ENCODE measurements at regions not wholly inside any gene's neighbourhood (a gene's known extent, or its start where the extent isn't known, plus 50 kb on each side); places are given as distances from the start of the nearest gene placed in this dataset.

DNA sequence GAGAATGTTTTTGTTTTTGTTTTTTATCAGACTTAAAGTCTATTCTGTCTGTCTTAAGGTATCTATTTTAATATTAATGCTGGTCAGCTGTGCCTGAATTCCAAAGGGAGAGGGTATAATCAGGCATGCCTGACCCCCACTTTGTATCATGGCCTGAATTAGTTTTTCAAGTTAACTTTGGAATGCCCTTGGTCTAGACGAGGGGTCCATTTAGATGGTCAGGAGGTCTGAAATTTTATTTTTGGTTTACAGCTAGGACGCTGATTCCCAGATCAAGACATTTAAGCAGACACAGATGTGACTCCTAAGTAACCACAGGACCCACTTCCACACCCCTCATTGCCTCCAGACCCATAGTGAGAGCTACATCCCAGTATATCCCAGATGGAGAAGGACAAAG lies 189.5 kb downstream of the ARHGAP12 start:
- H3K4me2 ChIP-seq (ENCODE audit: low read depth, low read length): no peak overlapping the region
- no peaks in the 10 kb centered on the region; the same call in 1 of the 2 replicates for H3K9me3 ChIP-seq (ENCODE audit: control insufficient read depth, insufficient read depth, low read length)
- H3K56ac ChIP-seq (ENCODE audit: extremely low read depth, insufficient read depth, low read length): no peak overlapping the region
- H3K27ac ChIP-seq (ENCODE audit: insufficient read depth, low read length): no peak overlapping the region
- H4K5ac ChIP-seq (ENCODE audit: low read depth, low read length): no peak overlapping the region
- H3K36me3 ChIP-seq (ENCODE audit: control insufficient read depth, insufficient read depth, low read length): no peaks in the 10 kb centered on the region
- in situ Hi-C loops (cut with MboI; ENCODE audit: low sequenced_read_pairs): no loop called here
- intact Hi-C loops (cut with micrococcal nuclease): no loop called here
- H2AK9ac ChIP-seq (replicated peaks; ENCODE audit: low read depth, low read length, poor library complexity): no peak overlapping the region
- no peaks in the 10 kb centered on the region for H3K27me3 ChIP-seq (ENCODE audit: control insufficient read depth, insufficient read depth, low read length)
- H2AK5ac ChIP-seq (ENCODE audit: low read depth, low read length): no peak overlapping the region
- TF ChIP-seq SMC3 (IDR thresholded peaks at IDR 0.05; ENCODE audit: low read depth, low read length) (no peak), CHD1 (IDR thresholded peaks at IDR 0.05; ENCODE audit: low read depth, low read length) (no peak), MXI1 (IDR thresholded peaks at IDR 0.05; ENCODE audit: borderline replicate concordance, low read depth, low read length) (no peak), FOS (IDR thresholded peaks at IDR 0.05; ENCODE audit: low read depth, low read length) (no peak), RCOR1 (IDR thresholded peaks at IDR 0.05; ENCODE audit: insufficient replicate concordance, low read length) (no peak), POLR2A (IDR thresholded peaks at IDR 0.05; ENCODE audit: low read depth, low read length) (no peak), RAD21 (IDR thresholded peaks at IDR 0.05; ENCODE audit: low read length) (no peak), BHLHE40 (IDR thresholded peaks at IDR 0.05; ENCODE audit: low read depth, low read length) (no peak)
- TF ChIP-seq, protein P1, sequence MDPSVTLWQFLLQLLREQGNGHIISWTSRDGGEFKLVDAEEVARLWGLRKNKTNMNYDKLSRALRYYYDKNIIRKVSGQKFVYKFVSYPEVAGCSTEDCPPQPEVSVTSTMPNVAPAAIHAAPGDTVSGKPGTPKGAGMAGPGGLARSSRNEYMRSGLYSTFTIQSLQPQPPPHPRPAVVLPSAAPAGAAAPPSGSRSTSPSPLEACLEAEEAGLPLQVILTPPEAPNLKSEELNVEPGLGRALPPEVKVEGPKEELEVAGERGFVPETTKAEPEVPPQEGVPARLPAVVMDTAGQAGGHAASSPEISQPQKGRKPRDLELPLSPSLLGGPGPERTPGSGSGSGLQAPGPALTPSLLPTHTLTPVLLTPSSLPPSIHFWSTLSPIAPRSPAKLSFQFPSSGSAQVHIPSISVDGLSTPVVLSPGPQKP (IDR thresholded peaks at IDR 0.05; ENCODE audit: borderline replicate concordance, low read depth, low read length): no peak
- TF ChIP-seq, protein P2, sequence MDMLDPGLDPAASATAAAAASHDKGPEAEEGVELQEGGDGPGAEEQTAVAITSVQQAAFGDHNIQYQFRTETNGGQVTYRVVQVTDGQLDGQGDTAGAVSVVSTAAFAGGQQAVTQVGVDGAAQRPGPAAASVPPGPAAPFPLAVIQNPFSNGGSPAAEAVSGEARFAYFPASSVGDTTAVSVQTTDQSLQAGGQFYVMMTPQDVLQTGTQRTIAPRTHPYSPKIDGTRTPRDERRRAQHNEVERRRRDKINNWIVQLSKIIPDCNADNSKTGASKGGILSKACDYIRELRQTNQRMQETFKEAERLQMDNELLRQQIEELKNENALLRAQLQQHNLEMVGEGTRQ (IDR thresholded peaks at IDR 0.05; ENCODE audit: low read depth, low read length): no peak
- no peak overlapping the region for H2BK5ac ChIP-seq (ENCODE audit: low read depth, low read length, poor library complexity, severe bottlenecking)
- H3K18ac ChIP-seq (ENCODE audit: low read depth, low read length): no peak overlapping the region
- H3K4me1 ChIP-seq (ENCODE audit: control insufficient read depth, insufficient read depth, low read length): peaks cover 2% of the 10 kb centered on the region; the same call in 1 of the 2 replicates
- no CpG with 5 or more reads among the region's 2 CpGs for WGBS, 2 experiments (ENCODE audit: extremely low coverage in 2 of 2, insufficient read length in 1 of 2)
- CTCF ChIA-PET: no interaction called here
- no peak overlapping the region for H3K4me3 ChIP-seq (ENCODE audit: insufficient read depth, low read depth, low read length)
- DNase-seq (no peak), ATAC-seq (ENCODE audit: low read depth) (no peak)
- H3K79me1 ChIP-seq (ENCODE audit: low read depth in 1 of 2, low read length in 2 of 2): no peaks in the 10 kb centered on the region
- H3K9ac ChIP-seq (ENCODE audit: low read depth, low read length): no peak overlapping the region
- dilution Hi-C loops (cut with HindIII; ENCODE audit: low sequenced_read_pairs, unreplicated experiment): no loop called here
- H3K9me1 ChIP-seq (ENCODE audit: insufficient read depth, low read length): no peaks in the 10 kb centered on the region
- no peak overlapping the region; the same call in 1 of the 2 replicates for H3K4ac ChIP-seq (ENCODE audit: low read depth, low read length)
- no TSS peak for BruUV-seq (replicated peaks)
- no peak overlapping the region for H4K91ac ChIP-seq (ENCODE audit: insufficient read depth, low read depth, low read length)
- H2BK120ac ChIP-seq (ENCODE audit: low read depth, low read length): no peak overlapping the region
- H4K20me1 ChIP-seq (ENCODE audit: insufficient read depth, low read length): no peaks in the 10 kb centered on the region
- H2BK15ac ChIP-seq (ENCODE audit: low read depth, low read length): 0 out of 3 replicates have a peak overlapping the region, but pooled peaks have one; percentile 1
- peak overlapping the region; percentile 40; the same call in 1 of the 2 replicates for H3K14ac ChIP-seq (replicated peaks; ENCODE audit: low read depth, low read length)
- H2BK20ac ChIP-seq (ENCODE audit: low read depth, low read length): no peak overlapping the region; the same call in 1 of the 2 replicates
- POLR2A ChIA-PET (ENCODE audit: unreplicated experiment): no interaction called here
- no peak overlapping the region for H3K23ac ChIP-seq (ENCODE audit: low read depth, low read length)
- no peak overlapping the region for H2AFZ ChIP-seq (replicated peaks; ENCODE audit: low read length, poor library complexity)
- no peak overlapping the region for H4K8ac ChIP-seq (ENCODE audit: low read depth in 2 of 2, low read length in 2 of 2)
